Tibial nerve (tissue), 4 donors: ENCODE measurements at regions not wholly inside any gene's neighbourhood (a gene's known extent, or its start where the extent isn't known, plus 50 kb on each side); places are given as distances from the start of the nearest gene placed in this dataset.

Experiments used
- DNase-seq, 2 donors: peaks; one replicate each; pipeline ENCODE4 v3.0.0-alpha.2; 2019; ENCODE audit warnings: low spot score in 2 of 2
- H3K27ac ChIP-seq, 4 donors: fragments of 200-600 bp; sonication (generic) in 3 of 4; one replicate each; pipeline ENCODE4 v1.5.1; 2017 to 2019; ENCODE audit warnings: mild to moderate bottlenecking in 1 of 4
- H3K27me3 ChIP-seq, 2 donors: fragments of 200-600 bp; sonication (generic) in 1 of 2; one replicate each; pipeline versions ENCODE4 v1.5.1 to v1.6.0; 2017 to 2019
- H3K36me3 ChIP-seq, 3 donors: fragments of 200-600 bp; sonication (generic); one replicate each; pipeline ENCODE4 v1.5.1; 2018 to 2019
- H3K4me1 ChIP-seq, 4 donors: fragments of 200-600 bp; sonication (generic) in 3 of 4; one replicate each; pipeline ENCODE4 v1.5.1; 2017 to 2019
- H3K4me3 ChIP-seq, 4 donors: fragments of 200-600 bp; sonication (generic) in 3 of 4; one replicate each; pipeline ENCODE4 v1.5.1; 2017 to 2019; ENCODE audit warnings: mild to moderate bottlenecking in 1 of 4, moderate library complexity in 1 of 4
- H3K9me3 ChIP-seq, 4 donors: fragments of 200-600 bp; sonication (generic) in 3 of 4; one replicate each; pipeline ENCODE4 v1.5.1; 2017 to 2019
- EP300 ChIP-seq, 2 donors: sonication (generic); formaldehyde crosslinking; IDR thresholded peaks; one replicate each; pipeline ENCODE4 v1.6.1; 2017; ENCODE audit warnings: antibody characterized with exemption in 2 of 2, mild to moderate bottlenecking in 1 of 2
- POLR2A ChIP-seq, 2 donors: fragments of 450-650 bp; IDR thresholded peaks; one replicate each; pipeline ENCODE4 v1.6.1; 2017; ENCODE audit warnings: antibody characterized with exemption in 2 of 2, mild to moderate bottlenecking in 2 of 2, moderate library complexity in 2 of 2
- WGBS, 2 donors: methylation state at CpG; one replicate each; pipeline ENCODE4 v1.1.5; 2018; 5-methylcytosine and 5-hydroxymethylcytosine counted together
- TF ChIP-seq, protein P1 (sequence below), 5 experiments: fragments of 200-600 bp in 3 of 5; fragments of 450-650 bp in 2 of 5; sonication (generic) in 3 of 5; IDR thresholded peaks; one replicate each; pipeline ENCODE4 v1.5.1; 2016 to 2019; ENCODE audit warnings: antibody characterized with exemption in 5 of 5, mild to moderate bottlenecking in 3 of 5, moderate library complexity in 2 of 5

DNA sequence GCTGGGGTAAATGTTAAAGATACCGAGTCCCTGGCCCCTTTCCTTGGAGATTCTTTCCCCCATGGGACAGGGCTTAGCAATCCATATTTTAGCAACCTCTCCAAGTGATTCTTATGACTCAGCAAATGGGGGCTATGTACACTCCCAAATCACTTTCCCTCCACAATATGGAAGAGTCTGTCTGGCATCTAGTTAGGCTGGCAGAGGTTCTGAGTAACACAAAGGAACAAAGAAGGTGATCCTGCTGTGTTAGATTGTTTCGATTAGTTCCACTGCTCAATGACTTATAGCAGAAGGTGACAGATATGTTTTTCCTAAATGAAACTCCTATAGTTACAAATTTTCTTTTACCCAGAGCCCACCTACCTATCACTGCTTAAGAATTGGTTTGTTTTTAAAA is 154.0 kb upstream of the SYT13 start:
- Histone ChIP-seq H3K4me1 (no peaks in the 10 kb centered on the region), H3K27me3 (peaks cover 0 to 7% of the 10 kb centered on the region in 2 donors), H3K36me3 (no peaks in the 10 kb centered on the region), H3K9me3 (peaks cover 0 to 16% (median 0%) of the 10 kb centered on the region in 4 donors), H3K27ac (no peak overlapping the region), H3K4me3 (no peak overlapping the region)
- 80 to 87% methylated on average over 2 of the region's 2 CpGs for WGBS, 2 donors
- TF ChIP-seq POLR2A (IDR thresholded peaks at IDR 0.05) (no peak), EP300 (IDR thresholded peaks at IDR 0.05) (no peak)
- TF ChIP-seq, protein P1, sequence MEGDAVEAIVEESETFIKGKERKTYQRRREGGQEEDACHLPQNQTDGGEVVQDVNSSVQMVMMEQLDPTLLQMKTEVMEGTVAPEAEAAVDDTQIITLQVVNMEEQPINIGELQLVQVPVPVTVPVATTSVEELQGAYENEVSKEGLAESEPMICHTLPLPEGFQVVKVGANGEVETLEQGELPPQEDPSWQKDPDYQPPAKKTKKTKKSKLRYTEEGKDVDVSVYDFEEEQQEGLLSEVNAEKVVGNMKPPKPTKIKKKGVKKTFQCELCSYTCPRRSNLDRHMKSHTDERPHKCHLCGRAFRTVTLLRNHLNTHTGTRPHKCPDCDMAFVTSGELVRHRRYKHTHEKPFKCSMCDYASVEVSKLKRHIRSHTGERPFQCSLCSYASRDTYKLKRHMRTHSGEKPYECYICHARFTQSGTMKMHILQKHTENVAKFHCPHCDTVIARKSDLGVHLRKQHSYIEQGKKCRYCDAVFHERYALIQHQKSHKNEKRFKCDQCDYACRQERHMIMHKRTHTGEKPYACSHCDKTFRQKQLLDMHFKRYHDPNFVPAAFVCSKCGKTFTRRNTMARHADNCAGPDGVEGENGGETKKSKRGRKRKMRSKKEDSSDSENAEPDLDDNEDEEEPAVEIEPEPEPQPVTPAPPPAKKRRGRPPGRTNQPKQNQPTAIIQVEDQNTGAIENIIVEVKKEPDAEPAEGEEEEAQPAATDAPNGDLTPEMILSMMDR (IDR thresholded peaks at IDR 0.05) = no peak
- no peak for DNase-seq

DNA sequence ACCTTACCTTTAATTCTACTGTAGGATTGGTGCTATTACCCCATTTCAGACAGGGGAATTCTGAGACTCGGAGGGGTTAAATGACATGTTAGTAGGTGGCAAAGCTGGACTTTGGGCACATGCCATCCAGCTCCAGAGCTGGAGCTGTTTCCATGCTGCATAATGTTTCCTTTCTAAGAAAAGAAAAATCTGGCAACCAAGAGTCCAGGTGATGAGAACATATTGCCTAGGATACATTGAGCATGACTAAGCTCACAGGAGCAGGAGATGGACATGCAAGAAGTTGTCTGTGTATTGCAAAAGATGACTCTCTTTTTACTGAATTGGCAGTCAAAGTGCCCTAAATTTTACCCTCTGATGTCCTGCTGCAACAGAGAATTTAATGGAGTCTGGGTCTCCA is 150.8 kb upstream of the SYT13 start:
- H3K36me3 ChIP-seq = no peaks in the 10 kb centered on the region
- 84 to 86% methylated on average over 1 of the region's 1 CpG for WGBS, 2 donors
- no peaks in the 10 kb centered on the region for H3K27me3 ChIP-seq
- no peak overlapping the region for H3K27ac ChIP-seq
- no peaks in the 10 kb centered on the region for H3K4me1 ChIP-seq
- no peak for TF ChIP-seq EP300 (IDR thresholded peaks at IDR 0.05)
- TF ChIP-seq, protein P1 (IDR thresholded peaks at IDR 0.05) = no peak
- TF ChIP-seq POLR2A (IDR thresholded peaks at IDR 0.05) = no peak
- DNase-seq = no peak
- H3K9me3 ChIP-seq = peaks cover 0 to 16% (median 0%) of the 10 kb centered on the region in 4 donors
- H3K4me3 ChIP-seq = no peak overlapping the region

DNA sequence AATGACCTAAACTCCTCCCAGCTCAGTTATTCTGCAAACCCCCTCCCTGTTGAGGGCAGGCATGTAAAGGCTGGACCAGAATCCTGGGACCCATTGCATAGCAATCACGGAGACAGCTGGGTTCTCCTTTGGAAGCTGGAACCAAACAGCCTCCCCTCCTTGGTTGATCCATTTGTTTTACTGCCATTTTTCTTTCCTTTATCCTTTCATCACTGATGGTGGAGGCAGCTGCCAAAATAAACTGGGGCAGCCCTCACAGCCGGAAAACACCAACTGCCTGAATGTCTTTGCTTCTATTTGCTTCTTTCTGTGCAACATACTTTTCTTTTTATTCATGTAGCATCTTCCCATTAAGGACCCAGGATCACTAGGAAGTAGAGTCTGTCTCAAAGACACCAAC is 150.0 kb upstream of the SYT13 start:
- WGBS, 2 donors = 36% methylated on average over 2 of the region's 2 CpGs
- TF ChIP-seq POLR2A (IDR thresholded peaks at IDR 0.05) (no peak), EP300 (IDR thresholded peaks at IDR 0.05) (no peak)
- TF ChIP-seq, protein P1 (IDR thresholded peaks at IDR 0.05) = no peak
- no peak for DNase-seq

DNA sequence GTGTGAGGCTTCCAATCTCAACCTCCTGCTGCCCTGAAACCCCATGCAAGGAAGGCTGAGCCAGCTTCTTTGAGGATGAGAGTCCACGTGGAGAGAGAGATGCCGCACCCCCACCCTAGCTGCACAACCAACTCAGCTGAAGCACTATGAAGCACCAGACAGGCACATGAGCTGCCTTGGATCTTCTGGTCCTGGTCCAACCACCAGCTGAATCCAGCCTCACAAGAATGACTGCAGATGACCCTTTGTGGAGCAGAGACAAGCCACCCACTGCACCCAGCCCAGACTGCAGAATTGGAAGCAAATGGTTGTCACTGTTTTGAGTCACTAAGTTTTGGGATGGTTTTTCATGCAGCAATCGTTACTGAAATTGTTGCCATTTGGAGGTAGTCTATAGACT is 149.6 kb upstream of the SYT13 start:
- Histone ChIP-seq H3K4me1 (no peaks in the 10 kb centered on the region), H3K4me3 (no peak overlapping the region), H3K27ac (no peak overlapping the region), H3K36me3 (no peaks in the 10 kb centered on the region), H3K27me3 (peaks cover 0 to 2% of the 10 kb centered on the region in 2 donors), H3K9me3 (peaks cover 0 to 16% (median 0%) of the 10 kb centered on the region in 4 donors)
- WGBS, 2 donors = 68 to 69% methylated on average over 3 of the region's 3 CpGs
- no peak for DNase-seq
- TF ChIP-seq, protein P1 (IDR thresholded peaks at IDR 0.05) = no peak
- TF ChIP-seq EP300 (IDR thresholded peaks at IDR 0.05) = no peak
- no peak for TF ChIP-seq POLR2A (IDR thresholded peaks at IDR 0.05)

More for the DNA sequence above, 150.0 kb upstream of the SYT13 start:
- Histone ChIP-seq H3K36me3 (no peaks in the 10 kb centered on the region), H3K27me3 (no peaks in the 10 kb centered on the region), H3K27ac (no peak overlapping the region), H3K4me1 (no peaks in the 10 kb centered on the region), H3K9me3 (peaks cover 0 to 16% (median 0%) of the 10 kb centered on the region in 4 donors), H3K4me3 (no peak overlapping the region)

DNA sequence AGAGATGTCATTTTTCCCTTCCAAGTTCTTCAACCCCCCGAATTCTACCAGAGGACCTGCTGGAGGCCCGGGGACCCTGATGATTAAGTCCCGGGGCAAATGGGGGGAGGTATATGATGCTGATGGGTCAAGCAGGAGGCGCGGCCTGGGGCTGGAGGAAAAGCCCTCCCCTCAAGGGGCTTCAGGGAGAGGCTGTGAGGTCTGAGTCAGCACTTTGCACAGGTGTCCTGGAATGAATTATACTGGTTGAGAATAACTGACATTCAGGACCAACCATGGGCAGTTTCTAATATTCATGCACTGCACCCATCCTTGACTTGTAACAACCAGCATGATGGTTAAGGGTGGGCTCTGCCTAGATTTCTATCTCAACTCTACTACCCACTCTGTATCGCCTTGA is 146.8 kb upstream of the SYT13 start:
- Histone ChIP-seq H3K4me3 (no peak overlapping the region), H3K27ac (no peak overlapping the region), H3K4me1 (no peaks in the 10 kb centered on the region), H3K27me3 (peaks cover 0 to 8% of the 10 kb centered on the region in 2 donors), H3K36me3 (no peaks in the 10 kb centered on the region), H3K9me3 (no peaks in the 10 kb centered on the region)
- 83% methylated on average over 6 of the region's 6 CpGs for WGBS, 2 donors
- no peak for DNase-seq
- TF ChIP-seq EP300 (IDR thresholded peaks at IDR 0.05) (no peak), POLR2A (IDR thresholded peaks at IDR 0.05) (no peak)
- TF ChIP-seq, protein P1 (IDR thresholded peaks at IDR 0.05) = no peak
